HEK293 (cell line): ENCODE measurements at regions not wholly inside any gene's neighbourhood (a gene's known extent, or its start where the extent isn't known, plus 50 kb on each side); places are given as distances from the start of the nearest gene placed in this dataset.

Experiments
- CTCF ChIA-PET: fragments of 350-600 bp; formaldehyde crosslinking; extraction: SDS; loops from one replicate; lab custom pipeline; 2021; ENCODE audit warnings: antibody characterized with exemption; lab: Yijun Ruan, JAX
- POLR2A ChIA-PET: fragments of 300-600 bp; formaldehyde crosslinking; extraction: SDS; loops from one replicate; lab custom pipeline; 2020; ENCODE audit warnings: antibody characterized with exemption, inconsistent platforms; lab: Yijun Ruan, JAX
- H3K27ac ChIP-seq: fragments of 200-500 bp; sonication (Bioruptor generic); 2 replicates; pipeline ENCODE4 v1.5.1; 2014; ENCODE audit warnings: low read depth, low read length, control low read depth, inconsistent platforms; ENCODE audit errors: extremely low read depth
- H3K36me3 ChIP-seq, 2 experiments: fragments of 200-500 bp in 1 of 2; sonication (Bioruptor generic) in 1 of 2; 1 replicate in 1 of 2; 2 replicates in 1 of 2; pipeline ENCODE4 v1.5.1; 2014 to 2017; ENCODE audit warnings: inconsistent platforms in 2 of 2, low read length in 2 of 2; ENCODE audit not compliant: control insufficient read depth in 2 of 2, insufficient read depth in 1 of 2
- H3K4me1 ChIP-seq: fragments of 200-500 bp; sonication (Bioruptor generic); 2 replicates; pipeline ENCODE4 v1.5.1; 2014; ENCODE audit warnings: mild to moderate bottlenecking, low read length, inconsistent platforms; ENCODE audit not compliant: control insufficient read depth, insufficient read depth
- H3K4me3 ChIP-seq: 2 replicates; pipeline ENCODE4 v1.5.1; 2011; ENCODE audit warnings: low read depth, mild to moderate bottlenecking, control low read depth, low read length, moderate library complexity
- H3K9me3 ChIP-seq: fragments of 200-500 bp; sonication (Bioruptor generic); 2 replicates; pipeline ENCODE4 v1.5.1; 2014; ENCODE audit warnings: low read depth, low read length, inconsistent platforms; ENCODE audit not compliant: control insufficient read depth, insufficient read depth
- GFI1B ChIP-seq: fragments of 450-650 bp; formaldehyde crosslinking; IDR thresholded peaks from 2 replicates; pipeline ENCODE4 v1.5.1; 2016; ENCODE audit warnings: missing biosample characterization, missing genetic modification characterization
- GLI2 ChIP-seq: fragments of 450-650 bp; formaldehyde crosslinking; IDR thresholded peaks from 2 replicates; pipeline ENCODE4; 2017; ENCODE audit warnings: missing biosample characterization, missing genetic modification characterization, low read depth, borderline replicate concordance
- KLF7 ChIP-seq: fragments of 450-650 bp; formaldehyde crosslinking; IDR thresholded peaks from 2 replicates; pipeline ENCODE4 v1.5.1; 2016; ENCODE audit warnings: missing biosample characterization, missing genetic modification characterization, borderline replicate concordance
- PRDM1 ChIP-seq: fragments of 450-650 bp; formaldehyde crosslinking; IDR thresholded peaks from 2 replicates; pipeline ENCODE4; 2016; ENCODE audit warnings: missing biosample characterization, missing genetic modification characterization
- REPIN1 ChIP-seq: fragments of 450-650 bp; formaldehyde crosslinking; IDR thresholded peaks from 2 replicates; pipeline ENCODE4 v1.5.1; 2017; ENCODE audit warnings: missing biosample characterization, missing genetic modification characterization, low read depth
- YY2 ChIP-seq: fragments of 450-650 bp; formaldehyde crosslinking; IDR thresholded peaks from 2 replicates; pipeline ENCODE4 v1.5.1; 2016; ENCODE audit warnings: missing biosample characterization, missing genetic modification characterization
- ZBTB11 ChIP-seq: fragments of 450-650 bp; formaldehyde crosslinking; conservative IDR thresholded peaks from 2 replicates; pipeline ENCODE4 v1.5.1; 2016; ENCODE audit warnings: low read depth, missing biosample characterization, missing genetic modification characterization
- ZFHX2 ChIP-seq: fragments of 450-650 bp; formaldehyde crosslinking; conservative IDR thresholded peaks from 2 replicates; pipeline ENCODE4 v1.5.1; 2016; ENCODE audit warnings: missing biosample characterization, missing genetic modification characterization
- ZFP37 ChIP-seq: fragments of 450-650 bp; formaldehyde crosslinking; IDR thresholded peaks from 2 replicates; pipeline ENCODE4 v1.5.1; 2016; ENCODE audit warnings: missing biosample characterization, missing genetic modification characterization
- ZNF121 ChIP-seq: fragments of 450-650 bp; formaldehyde crosslinking; IDR thresholded peaks from 2 replicates; pipeline ENCODE4 v1.5.1; 2016; ENCODE audit warnings: missing biosample characterization, missing genetic modification characterization
- ZNF132 ChIP-seq: fragments of 450-650 bp; formaldehyde crosslinking; IDR thresholded peaks from 2 replicates; pipeline ENCODE4 v1.5.1; 2017; ENCODE audit warnings: missing biosample characterization, missing genetic modification characterization, borderline replicate concordance
- ZNF221 ChIP-seq: fragments of 450-650 bp; formaldehyde crosslinking; IDR thresholded peaks from 2 replicates; pipeline ENCODE4 v1.5.1; 2017; ENCODE audit warnings: missing biosample characterization, missing genetic modification characterization, borderline replicate concordance
- ZNF302 ChIP-seq: fragments of 450-650 bp; formaldehyde crosslinking; IDR thresholded peaks from 2 replicates; pipeline ENCODE4 v1.5.1; 2016; ENCODE audit warnings: missing biosample characterization, missing genetic modification characterization, low read depth
- ZNF37A ChIP-seq: fragments of 450-650 bp; IDR thresholded peaks from 2 replicates; pipeline ENCODE4 v1.5.1; 2018; ENCODE audit warnings: missing biosample characterization, missing genetic modification characterization
- ZNF404 ChIP-seq: fragments of 450-650 bp; formaldehyde crosslinking; IDR thresholded peaks from 2 replicates; pipeline ENCODE4 v1.5.1; 2017; ENCODE audit warnings: missing biosample characterization, missing genetic modification characterization
- ZNF48 ChIP-seq: fragments of 450-650 bp; formaldehyde crosslinking; IDR thresholded peaks from 2 replicates; pipeline ENCODE4 v1.5.1; 2016; ENCODE audit warnings: missing biosample characterization, missing genetic modification characterization
- ZNF530 ChIP-seq: fragments of 450-650 bp; formaldehyde crosslinking; IDR thresholded peaks from 2 replicates; pipeline ENCODE4 v1.5.1; 2016; ENCODE audit warnings: low read depth, missing biosample characterization, missing genetic modification characterization
- ZNF621 ChIP-seq: fragments of 450-650 bp; formaldehyde crosslinking; IDR thresholded peaks from 2 replicates; pipeline ENCODE4 v1.5.1; 2017; ENCODE audit warnings: missing biosample characterization, missing genetic modification characterization
- ZNF626 ChIP-seq: fragments of 450-650 bp; sonication (Bioruptor Pico); formaldehyde crosslinking; IDR thresholded peaks from 2 replicates; pipeline ENCODE4 v1.5.1; 2018; ENCODE audit warnings: missing biosample characterization, missing genetic modification characterization, inconsistent platforms
- ZNF654 ChIP-seq: fragments of 450-650 bp; formaldehyde crosslinking; IDR thresholded peaks from 2 replicates; pipeline ENCODE4 v1.5.1; 2016; ENCODE audit warnings: low read depth, missing biosample characterization, missing genetic modification characterization
- ZNF704 ChIP-seq: fragments of 450-650 bp; formaldehyde crosslinking; IDR thresholded peaks from 2 replicates; pipeline ENCODE4 v1.5.1; 2016; ENCODE audit warnings: missing biosample characterization, missing genetic modification characterization
- ZNF747 ChIP-seq: fragments of 450-650 bp; formaldehyde crosslinking; IDR thresholded peaks from 2 replicates; pipeline ENCODE4 v1.5.1; 2016; ENCODE audit warnings: missing biosample characterization, missing genetic modification characterization
- ZNF776 ChIP-seq: fragments of 450-650 bp; formaldehyde crosslinking; IDR thresholded peaks from 2 replicates; pipeline ENCODE4 v1.5.0; 2017; ENCODE audit warnings: missing biosample characterization, missing genetic modification characterization, borderline replicate concordance
- ZNF792 ChIP-seq: fragments of 450-650 bp; formaldehyde crosslinking; IDR thresholded peaks from 2 replicates; pipeline ENCODE4 v1.5.1; 2016; ENCODE audit warnings: missing biosample characterization, missing genetic modification characterization
- ZNF843 ChIP-seq: fragments of 450-650 bp; formaldehyde crosslinking; IDR thresholded peaks from 2 replicates; pipeline ENCODE4 v1.5.1; 2016; ENCODE audit warnings: missing biosample characterization, missing genetic modification characterization
- ZSCAN18 ChIP-seq: fragments of 450-650 bp; formaldehyde crosslinking; IDR thresholded peaks from 2 replicates; pipeline ENCODE4 v1.5.1; 2016; ENCODE audit warnings: missing biosample characterization, missing genetic modification characterization

- CTCF ChIA-PET: no interaction called here
- H3K4me3 ChIP-seq: no peak overlapping the region
- TF ChIP-seq ZNF747 (tag by site-specific recombination) (no peak), ZNF530 (no peak), ZNF776 (tag by site-specific recombination) (no peak), ZNF221 (tag by site-specific recombination) (no peak), KLF7 (tag by site-specific recombination) (no peak), ZSCAN18 (tag by site-specific recombination) (no peak), PRDM1 (tag by site-specific recombination) (no peak), ZNF654 (tag by site-specific recombination) (no peak), GLI2 (tag by site-specific recombination) (no peak), YY2 (tag by site-specific recombination) (no peak), ZNF37A (no peak)
- TF ChIP-seq, all 188 proteins: peak for 0
- Histone ChIP-seq H3K4me1 (no peaks in the 10 kb centered on the region), H3K36me3 (no peaks in the 10 kb centered on the region), H3K9me3 (no peaks in the 10 kb centered on the region), H3K27ac (no peak overlapping the region)
- POLR2A ChIA-PET: no interaction called here
Measured at GRCh38 chr6:4675121-4675520, 101.1 kb upstream of the CDYL start.

GRCh38 chr6:4673861-4674260 is 102.3 kb upstream of the CDYL start:
- no peak overlapping the region for H3K27ac ChIP-seq
- no peak for TF ChIP-seq ZNF132
- TF ChIP-seq ZNF704 (tag by site-specific recombination): no peak
- TF ChIP-seq ZBTB11 (tag by site-specific recombination): no peak
- TF ChIP-seq ZNF48 (tag by site-specific recombination): no peak
- H3K9me3 ChIP-seq: no peaks in the 10 kb centered on the region
- no peaks in the 10 kb centered on the region for H3K36me3 ChIP-seq
- no peak overlapping the region for H3K4me3 ChIP-seq
- no peaks in the 10 kb centered on the region for H3K4me1 ChIP-seq
- ChIA-PET CTCF (no interaction called here), POLR2A (no interaction called here)

GRCh38 chr6:4672772-4673171 is 103.4 kb upstream of the CDYL start:
- Histone ChIP-seq H3K4me1 (no peaks in the 10 kb centered on the region), H3K36me3 (no peaks in the 10 kb centered on the region), H3K4me3 (no peak overlapping the region), H3K9me3 (no peaks in the 10 kb centered on the region), H3K27ac (no peak overlapping the region)
- TF ChIP-seq ZNF221 (tag by site-specific recombination) (no peak), ZFP37 (tag by site-specific recombination) (no peak), ZNF843 (no peak), ZNF404 (no peak), ZFHX2 (tag by site-specific recombination) (no peak), ZNF626 (tag by site-specific recombination) (no peak), ZNF121 (tag by site-specific recombination) (no peak), ZNF792 (tag by site-specific recombination) (no peak), REPIN1 (no peak), GFI1B (no peak), ZNF621 (tag by site-specific recombination) (no peak), ZNF302 (tag by site-specific recombination) (no peak)
- TF ChIP-seq, all 188 proteins: peak for 0
- CTCF ChIA-PET: interaction anchor here (0.8 kb wide), 1 partner anchor 176 kb away, joined by 3 read pairs; no protein-coding TSS in a partner anchor
- POLR2A ChIA-PET: no interaction called here
